ENCODE measurements at regions not wholly inside any gene's neighbourhood (a gene's known extent, or its start where the extent isn't known, plus 50 kb on each side); places are given as distances from the start of the nearest gene placed in this dataset.
"Not testable (repeated sequence)": the region's sequence is repeated elsewhere in the genome, so short reads cannot be mapped to it uniquely, and the experiment has no call there.

- DNase-seq: not testable (repeated sequence)
These were observed 123.9 kb downstream of the MREG start for GRCh38 chr2:215889240-215889969.

GRCh38 chr2:215888680-215889079 is 124.7 kb downstream of the MREG start:
- no peak for DNase-seq

DNA sequence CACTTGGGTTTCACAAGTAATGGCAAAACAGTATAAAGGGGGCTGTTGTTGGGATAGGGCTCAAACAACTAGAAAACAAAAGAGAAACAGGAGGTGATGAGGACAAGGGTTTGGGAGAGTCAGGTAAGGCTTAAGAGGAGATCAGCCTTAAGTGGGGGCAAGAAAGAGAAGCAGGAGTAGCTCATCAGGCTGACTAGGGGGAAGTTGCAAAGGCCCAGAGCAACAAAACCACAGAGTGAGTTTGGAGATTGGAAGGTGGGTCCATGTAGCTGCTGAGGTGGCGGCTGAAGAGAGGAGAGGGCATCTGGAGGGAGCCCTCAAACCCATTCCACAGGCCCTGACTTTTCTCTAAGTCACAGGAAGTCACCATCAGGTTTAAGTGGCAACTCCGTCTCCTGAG is 126.0 kb downstream of the MREG start:
- DNase-seq: no peak

DNA sequence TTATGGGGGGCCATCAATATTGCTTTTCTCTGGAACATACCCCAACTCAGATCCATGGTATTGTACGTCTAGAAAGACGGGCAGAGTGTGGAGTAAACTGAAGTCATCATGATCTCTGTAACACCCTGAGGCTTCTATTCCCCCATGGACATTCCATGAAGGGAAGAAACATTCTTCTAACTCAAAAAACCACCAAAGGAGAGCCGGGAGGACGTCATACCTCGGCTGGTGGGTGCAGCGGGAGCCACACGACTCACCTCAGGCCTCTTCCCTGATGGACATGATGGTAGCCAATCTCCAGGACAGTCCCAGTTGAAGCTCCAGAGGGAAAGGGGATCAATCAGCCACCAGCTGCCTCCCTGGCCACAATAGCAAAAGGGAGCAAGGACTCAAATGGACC is 127.3 kb downstream of the MREG start:
- no peak for DNase-seq

DNA sequence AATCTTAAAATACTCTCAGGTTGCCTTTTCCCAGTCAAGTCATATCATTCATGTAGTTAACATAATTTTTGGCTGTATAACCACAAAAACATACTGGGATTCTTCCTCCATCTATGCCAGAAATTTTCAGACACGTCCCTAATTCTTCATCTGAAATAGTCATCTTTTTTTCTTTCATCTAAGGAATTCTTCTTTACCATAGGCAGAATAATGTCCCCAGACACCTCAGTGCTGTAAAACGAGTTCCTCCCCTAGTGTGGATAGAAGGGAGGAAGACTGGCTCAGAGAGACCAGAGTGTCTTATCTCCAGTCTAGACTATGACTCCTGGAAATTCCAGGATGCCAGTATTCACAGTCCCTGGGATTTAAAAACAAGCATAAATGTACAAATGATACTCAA is 127.8 kb downstream of the MREG start:
- no peak for DNase-seq

- no peak for DNase-seq
These were observed 128.8 kb downstream of the MREG start for GRCh38 chr2:215884451-215885087.

GRCh38 chr2:215883799-215884198 is 129.6 kb downstream of the MREG start:
- DNase-seq: no peak

DNA sequence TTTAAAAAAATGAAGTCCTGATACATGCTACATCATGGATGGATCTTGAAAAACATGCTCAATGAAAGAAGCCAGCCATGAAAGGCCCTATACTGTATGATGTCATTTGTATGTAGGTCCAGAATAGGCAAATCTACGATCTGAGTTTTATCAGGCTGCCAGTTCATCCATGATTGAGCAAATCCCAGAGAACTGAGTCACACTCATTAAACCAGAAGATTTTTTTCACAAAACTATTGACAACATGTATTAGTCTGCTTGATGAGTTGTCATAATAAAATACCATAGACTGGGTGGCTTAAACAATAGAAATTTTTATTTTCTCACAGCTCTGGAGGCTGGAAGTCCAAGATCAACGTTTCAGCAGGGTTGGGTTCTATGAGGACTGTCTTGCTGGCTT is 130.7 kb downstream of the MREG start:
- DNase-seq: no peak

- no peak for DNase-seq
These were observed 131.8 kb downstream of the MREG start for GRCh38 chr2:215881582-215881981.

DNA sequence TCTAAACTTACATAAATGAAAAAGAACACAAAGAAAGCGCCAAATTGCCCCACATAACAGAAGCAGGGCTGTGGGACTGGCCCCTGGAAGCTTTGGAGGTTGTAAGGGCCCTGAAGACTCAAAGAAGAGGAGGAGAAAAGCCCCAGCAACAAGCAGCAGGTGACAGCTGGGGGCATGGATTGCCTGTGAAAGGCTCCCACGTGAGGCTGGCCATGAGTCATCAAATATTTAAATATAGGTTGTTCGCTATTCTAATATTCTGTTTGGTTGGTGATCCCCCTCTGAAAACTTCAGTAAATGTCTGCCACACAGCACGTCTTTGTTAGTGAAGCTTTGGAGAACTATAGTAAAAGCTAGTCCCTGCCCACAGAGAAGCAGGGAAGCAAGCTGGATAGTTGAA is 132.4 kb downstream of the MREG start:
- DNase-seq: no peak

GRCh38 chr2:215879977-215880940 is 133.1 kb downstream of the MREG start:
- DNase-seq: no peak

- DNase-seq: no peak
These were observed 134.0 kb downstream of the MREG start for GRCh38 chr2:215879331-215879730.

- DNase-seq: no peak
These were observed 134.8 kb downstream of the MREG start for GRCh38 chr2:215878476-215879063.

GRCh38 chr2:215876937-215877238 is 136.5 kb downstream of the MREG start:
- no peak for DNase-seq

GRCh38 chr2:215876139-215876936 is 137.0 kb downstream of the MREG start:
- DNase-seq: no peak

DNA sequence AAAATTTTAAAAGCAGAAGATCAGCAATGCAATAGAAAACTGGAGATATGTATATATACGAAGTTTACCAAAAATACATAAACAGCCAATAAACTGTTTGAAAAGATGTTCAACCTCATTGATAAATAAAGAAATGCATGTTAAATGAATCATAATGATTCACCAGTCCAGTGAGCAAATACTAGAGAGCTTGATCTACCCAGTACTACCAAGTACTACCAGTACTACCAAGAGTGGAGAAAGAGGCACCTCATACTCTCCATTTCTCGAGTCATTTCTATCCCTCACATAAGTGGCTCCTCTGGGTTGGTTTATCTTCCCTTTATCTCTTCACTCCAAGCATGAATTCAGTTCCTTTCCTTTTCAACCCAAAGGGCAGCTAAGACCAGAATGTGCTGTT is 138.9 kb downstream of the MREG start:
- DNase-seq: no peak

GRCh38 chr2:215870986-215871385 is 142.4 kb downstream of the MREG start:
- DNase-seq: no peak

GRCh38 chr2:215870088-215870490 is 143.3 kb downstream of the MREG start:
- no peak for DNase-seq

DNA sequence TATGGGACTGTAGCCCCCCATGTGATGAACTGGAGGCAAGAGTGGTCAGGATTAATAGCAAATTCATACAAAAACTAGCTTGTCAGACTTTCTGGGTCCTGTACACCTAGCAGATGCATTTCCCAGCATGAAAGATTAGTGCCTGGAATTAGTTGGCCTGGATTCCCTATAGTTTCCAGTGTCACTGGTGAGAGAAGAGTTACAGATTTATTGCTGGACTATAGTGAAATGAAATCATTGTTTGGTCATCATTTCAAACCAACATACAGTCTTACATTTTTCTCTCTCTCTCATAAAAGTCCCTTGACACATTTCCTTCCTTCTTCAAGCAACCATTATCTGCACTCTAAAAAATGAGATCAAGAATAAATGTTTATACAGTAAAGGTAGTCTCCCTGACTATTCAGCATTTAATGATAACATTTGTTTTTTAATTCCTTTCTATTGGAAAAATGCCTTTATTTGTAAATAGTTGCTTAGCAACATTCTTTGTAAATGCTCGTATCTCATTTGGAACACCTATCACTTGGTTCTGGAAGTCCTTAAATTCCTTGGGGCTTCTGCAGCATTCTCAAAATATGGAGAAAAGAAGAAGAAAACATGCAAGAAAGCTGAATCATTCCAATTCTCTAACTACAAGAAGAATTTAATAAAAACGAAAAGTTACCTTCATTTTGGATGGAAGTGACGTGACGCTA is 144.4 kb downstream of the MREG start:
- DNase-seq: no peak

DNA sequence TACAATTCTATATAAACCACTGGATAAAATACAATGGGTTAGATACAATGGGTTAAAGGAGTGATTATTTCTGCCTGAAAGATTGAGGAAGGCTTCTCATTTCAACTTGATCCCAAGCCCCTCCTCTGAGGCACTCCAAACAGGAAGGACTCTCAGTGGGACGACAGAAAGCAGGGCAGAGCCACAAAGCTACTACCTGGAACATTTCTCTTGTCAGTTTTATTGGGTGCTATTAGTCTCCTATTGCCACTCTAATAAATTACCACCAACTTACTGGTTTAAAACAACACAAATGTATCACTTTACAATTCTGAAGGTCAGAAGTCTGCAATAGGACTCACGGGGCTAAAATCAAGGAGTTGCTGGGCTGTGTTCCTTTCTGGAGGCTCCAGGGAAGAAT is 146.7 kb downstream of the MREG start:
- DNase-seq: no peak
